ENCODE measurements at regions not wholly inside any gene's neighbourhood (a gene's known extent, or its start where the extent isn't known, plus 50 kb on each side); places are given as distances from the start of the nearest gene placed in this dataset.

DNA sequence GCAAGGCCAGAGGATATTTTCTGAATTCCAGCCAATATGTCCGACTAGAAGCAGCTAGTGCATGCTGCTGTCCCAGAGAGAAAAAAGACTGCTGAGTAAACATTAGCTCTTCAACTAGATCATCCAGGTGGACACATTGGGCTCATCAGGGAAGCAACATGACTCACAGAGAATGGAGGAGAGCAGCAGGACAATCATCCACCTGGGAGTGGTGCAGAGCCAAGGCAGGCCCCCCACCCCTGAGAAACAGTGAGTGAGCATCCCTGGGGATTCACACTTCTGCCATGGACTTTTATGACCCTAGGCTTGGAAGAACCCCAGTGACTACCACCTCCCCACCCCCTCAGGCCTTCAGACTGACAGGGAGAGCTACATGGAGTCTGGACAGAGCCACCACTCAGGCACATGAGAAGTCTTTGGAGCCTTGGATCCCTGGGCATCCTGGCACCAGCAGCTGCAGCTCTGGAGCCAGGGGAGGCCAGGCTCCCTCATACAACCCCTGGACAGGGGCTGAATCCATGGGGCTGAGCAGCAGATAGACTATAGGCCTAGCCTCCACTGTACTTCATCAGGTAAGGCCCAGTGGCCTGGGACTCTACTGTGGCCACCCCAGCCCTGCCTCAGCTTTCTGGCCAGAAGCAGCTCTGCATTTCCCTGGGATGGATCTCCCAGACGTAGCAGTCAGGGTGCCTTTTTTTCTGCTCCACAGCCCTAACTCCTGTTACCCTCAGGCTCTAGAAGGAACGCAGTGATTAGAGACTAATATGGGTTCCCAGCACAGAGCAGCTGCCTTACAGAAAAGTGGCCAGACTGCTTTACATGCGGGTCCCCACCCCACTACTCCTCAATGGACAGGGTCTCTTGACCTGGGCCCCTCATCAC is 82.9 kb upstream of the RNF217 start:
- TF ChIP-seq LEF1 (IDR thresholded peaks at IDR 0.05; ENCODE audit: borderline replicate concordance) (no peak), SUZ12 (IDR thresholded peaks at IDR 0.05) (no peak), HDGF (IDR thresholded peaks at IDR 0.05; ENCODE audit: borderline replicate concordance) (no peak), NFRKB (IDR thresholded peaks at IDR 0.05) (no peak), ELF4 (IDR thresholded peaks at IDR 0.05) (no peak), BHLHE40 (IDR thresholded peaks at IDR 0.05; ENCODE audit: borderline replicate concordance) (no peak), SP1 (IDR thresholded peaks at IDR 0.05) (no peak), ARNT (IDR thresholded peaks at IDR 0.05) (no peak), L3MBTL2 (conservative IDR thresholded peaks at IDR 0.05) (no peak), FOXA1 (IDR thresholded peaks at IDR 0.05) (no peak)
